H9 (cell line): ENCODE measurements at regions not wholly inside any gene's neighbourhood (a gene's known extent, or its start where the extent isn't known, plus 50 kb on each side); places are given as distances from the start of the nearest gene placed in this dataset.

Experiments
- DNase-seq: peaks from one replicate; pipeline ENCODE4 v3.0.0-alpha.2; 2017
- H2AFZ ChIP-seq: one replicate; pipeline ENCODE4 v1.6.1; 2013; ENCODE audit warnings: mild to moderate bottlenecking, low read length, control low read depth, moderate library complexity
- H2AK5ac ChIP-seq: 2 replicates; pipeline ENCODE4 v1.6.1; 2013; ENCODE audit warnings: low read length, control low read depth, mixed read lengths; ENCODE audit not compliant: insufficient read length
- H2BK120ac ChIP-seq: one replicate; pipeline ENCODE4 v1.6.1; 2013; ENCODE audit warnings: low read depth, mild to moderate bottlenecking, low read length, control low read depth, inconsistent platforms; ENCODE audit not compliant: poor library complexity, severe bottlenecking
- H2BK12ac ChIP-seq: 2 replicates; pipeline ENCODE4 v1.6.1; 2013; ENCODE audit warnings: low read length, control low read depth, mixed read lengths, low read depth; ENCODE audit not compliant: insufficient read length
- H2BK15ac ChIP-seq: 2 replicates; pipeline ENCODE4 v1.6.1; 2013; ENCODE audit warnings: low read depth, low read length, control low read depth
- H2BK20ac ChIP-seq: one replicate; pipeline ENCODE4 v1.6.1; 2013; ENCODE audit warnings: low read depth, mild to moderate bottlenecking, low read length, control low read depth, inconsistent platforms; ENCODE audit not compliant: poor library complexity, severe bottlenecking
- H2BK5ac ChIP-seq: 2 replicates; pipeline ENCODE4 v1.6.1; 2013; ENCODE audit warnings: low read length, control low read depth, mixed read lengths; ENCODE audit not compliant: insufficient read length
- H3K14ac ChIP-seq: 2 replicates; pipeline ENCODE4 v1.6.1; 2013; ENCODE audit warnings: low read length, control low read depth; ENCODE audit not compliant: insufficient read depth
- H3K18ac ChIP-seq: 2 replicates; pipeline ENCODE4 v1.6.1; 2013; ENCODE audit warnings: low read depth, mild to moderate bottlenecking, mixed read lengths, low read length, control low read depth; ENCODE audit not compliant: insufficient read length
- H3K23ac ChIP-seq: 2 replicates; pipeline ENCODE4 v1.6.1; 2013; ENCODE audit warnings: low read length, control low read depth, mixed read lengths, low read depth; ENCODE audit not compliant: insufficient read length
- H3K23me2 ChIP-seq: 2 replicates; pipeline ENCODE4 v1.6.1; 2013; ENCODE audit warnings: low read depth, mild to moderate bottlenecking, mixed read lengths, low read length, control low read depth; ENCODE audit not compliant: insufficient read length, poor library complexity, severe bottlenecking
- H3K27ac ChIP-seq: 2 replicates; pipeline ENCODE4 v1.5.1; 2013; ENCODE audit warnings: low read length, control low read depth, mixed read lengths, low read depth; ENCODE audit not compliant: insufficient read length
- H3K27me3 ChIP-seq: 2 replicates; pipeline ENCODE4 v1.6.1; 2013; ENCODE audit warnings: low read length, control low read depth, inconsistent platforms; ENCODE audit not compliant: insufficient read depth
- H3K4ac ChIP-seq: 2 replicates; pipeline ENCODE4 v1.6.1; 2013; ENCODE audit warnings: low read depth, mild to moderate bottlenecking, control low read depth, inconsistent platforms, low read length, moderate library complexity
- H3K4me1 ChIP-seq: 2 replicates; pipeline ENCODE4 v1.6.1; 2013; ENCODE audit warnings: low read length, control low read depth, inconsistent platforms; ENCODE audit not compliant: insufficient read depth
- H3K4me2 ChIP-seq: 2 replicates; pipeline ENCODE4 v1.6.1; 2013; ENCODE audit warnings: low read length, control low read depth, mixed read lengths; ENCODE audit not compliant: insufficient read length, insufficient read depth
- H3K56ac ChIP-seq: 2 replicates; pipeline ENCODE4 v1.6.1; 2013; ENCODE audit warnings: low read depth, mild to moderate bottlenecking, mixed read lengths, low read length, control low read depth; ENCODE audit not compliant: insufficient read length
- H3K79me1 ChIP-seq: 2 replicates; pipeline ENCODE4 v1.6.1; 2013; ENCODE audit warnings: low read depth, mild to moderate bottlenecking, moderate library complexity, low read length, control low read depth, inconsistent platforms; ENCODE audit not compliant: insufficient read depth, poor library complexity, severe bottlenecking
- H3K79me2 ChIP-seq: 2 replicates; pipeline ENCODE4 v1.6.1; 2013; ENCODE audit warnings: low read length, control low read depth, inconsistent platforms; ENCODE audit not compliant: insufficient read depth
- H3K9ac ChIP-seq: 2 replicates; pipeline ENCODE4 v1.6.1; 2013; ENCODE audit warnings: low read length, control low read depth, mixed read lengths; ENCODE audit not compliant: insufficient read length; ENCODE audit errors: extremely low read depth
- H3K9me3 ChIP-seq: one replicate; pipeline ENCODE4 v1.6.1; 2013; ENCODE audit warnings: low read depth, low read length, inconsistent platforms; ENCODE audit not compliant: control insufficient read depth
- H3T11ph ChIP-seq: one replicate; pipeline ENCODE4 v1.6.1; 2013; ENCODE audit warnings: mild to moderate bottlenecking, low read length, control low read depth, inconsistent platforms
- H4K20me1 ChIP-seq: one replicate; pipeline ENCODE4 v1.6.1; 2013; ENCODE audit not compliant: control insufficient read depth, insufficient read length, insufficient read depth
- H4K5ac ChIP-seq: 2 replicates; pipeline ENCODE4 v1.6.1; 2013; ENCODE audit warnings: low read depth, mild to moderate bottlenecking, mixed read lengths, low read length, control low read depth; ENCODE audit not compliant: insufficient read length
- H4K8ac ChIP-seq: replicated peaks from 2 replicates; pipeline ENCODE4 v1.6.1; 2013; ENCODE audit warnings: low read length, control low read depth, mixed read lengths, low read depth; ENCODE audit not compliant: insufficient read length
- H4K91ac ChIP-seq: 2 replicates; pipeline ENCODE4 v1.6.1; 2013; ENCODE audit warnings: low read depth, mild to moderate bottlenecking, moderate library complexity, mixed read lengths, low read length, control low read depth; ENCODE audit not compliant: insufficient read length
- H3K27ac Mint-ChIP-seq, 3 experiments: 2 replicates in 2 of 3; 3 replicates in 1 of 3; pipeline ENCODE4 v1.8.0; 2020 to 2021; ENCODE audit warnings: mixed read lengths in 3 of 3, mild to moderate bottlenecking in 1 of 3, moderate library complexity in 1 of 3
- H3K27me3 Mint-ChIP-seq: 2 replicates; pipeline ENCODE4 v1.8.0; 2021; ENCODE audit warnings: low read depth, mild to moderate bottlenecking, moderate library complexity, mixed read lengths
- H3K36me3 Mint-ChIP-seq, 3 experiments: 2 replicates in 2 of 3; 3 replicates in 1 of 3; pipeline ENCODE4 v1.8.0; 2020 to 2021; ENCODE audit warnings: low read depth in 3 of 3, mixed read lengths in 3 of 3; ENCODE audit not compliant: insufficient read depth in 1 of 3
- H3K4me1 Mint-ChIP-seq, 2 experiments: 2 replicates each; pipeline ENCODE4 v1.8.0; 2020; ENCODE audit warnings: mixed read lengths in 2 of 2
- H3K4me3 Mint-ChIP-seq, 2 experiments: 2 replicates in 1 of 2; 3 replicates in 1 of 2; pipeline ENCODE4 v1.8.0; 2020 to 2021; ENCODE audit warnings: mild to moderate bottlenecking in 2 of 2, mixed read lengths in 2 of 2, moderate library complexity in 1 of 2
- H3K9me3 Mint-ChIP-seq, 2 experiments: 2 replicates in 1 of 2; 3 replicates in 1 of 2; pipeline ENCODE4 v1.8.0; 2020; ENCODE audit warnings: mild to moderate bottlenecking in 2 of 2, mixed read lengths in 2 of 2, moderate library complexity in 1 of 2
- WGBS: extraction: QIAGEN DNeasy Blood & Tissue Kit; methylation state at CpG from one replicate; pipeline ENCODE4 v1.1.7; 2013; ENCODE audit warnings: missing lambda C conversion rate, low lambda C conversion rate, mixed read lengths; ENCODE audit not compliant: insufficient read length; ENCODE audit errors: extremely low coverage; 5-methylcytosine and 5-hydroxymethylcytosine counted together
- TF ChIP-seq, protein P1 (sequence below): fragments of 200-600 bp; sonication (generic); conservative IDR thresholded peaks from 3 replicates; pipeline ENCODE4 v1.8.0; 2021; ENCODE audit warnings: antibody characterized with exemption, mild to moderate bottlenecking

DNA sequence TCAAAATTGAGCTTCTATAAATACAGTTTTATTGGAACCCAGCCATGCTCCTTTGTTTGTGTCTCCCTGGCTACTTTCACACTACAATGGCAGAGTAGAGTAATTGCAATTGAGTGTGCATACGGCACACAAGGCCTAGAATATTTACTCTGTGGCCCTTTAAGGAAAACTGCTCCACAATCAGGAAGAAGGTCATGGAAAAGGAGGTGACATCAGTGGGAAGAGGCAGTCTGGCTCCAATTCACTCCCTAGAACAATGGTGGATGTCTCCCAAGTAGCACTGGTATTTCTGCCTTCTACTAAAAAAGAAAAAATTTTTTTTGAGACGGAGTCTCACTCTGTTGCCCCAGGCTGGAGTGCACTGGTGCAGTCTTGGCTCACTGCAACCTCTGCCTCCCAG lies 51.3 kb downstream of the KRTAP19-8 start:
- H3K27ac ChIP-seq = no peak overlapping the region
- TF ChIP-seq, protein P1, sequence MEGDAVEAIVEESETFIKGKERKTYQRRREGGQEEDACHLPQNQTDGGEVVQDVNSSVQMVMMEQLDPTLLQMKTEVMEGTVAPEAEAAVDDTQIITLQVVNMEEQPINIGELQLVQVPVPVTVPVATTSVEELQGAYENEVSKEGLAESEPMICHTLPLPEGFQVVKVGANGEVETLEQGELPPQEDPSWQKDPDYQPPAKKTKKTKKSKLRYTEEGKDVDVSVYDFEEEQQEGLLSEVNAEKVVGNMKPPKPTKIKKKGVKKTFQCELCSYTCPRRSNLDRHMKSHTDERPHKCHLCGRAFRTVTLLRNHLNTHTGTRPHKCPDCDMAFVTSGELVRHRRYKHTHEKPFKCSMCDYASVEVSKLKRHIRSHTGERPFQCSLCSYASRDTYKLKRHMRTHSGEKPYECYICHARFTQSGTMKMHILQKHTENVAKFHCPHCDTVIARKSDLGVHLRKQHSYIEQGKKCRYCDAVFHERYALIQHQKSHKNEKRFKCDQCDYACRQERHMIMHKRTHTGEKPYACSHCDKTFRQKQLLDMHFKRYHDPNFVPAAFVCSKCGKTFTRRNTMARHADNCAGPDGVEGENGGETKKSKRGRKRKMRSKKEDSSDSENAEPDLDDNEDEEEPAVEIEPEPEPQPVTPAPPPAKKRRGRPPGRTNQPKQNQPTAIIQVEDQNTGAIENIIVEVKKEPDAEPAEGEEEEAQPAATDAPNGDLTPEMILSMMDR = no peak
- H2BK20ac ChIP-seq = no peak overlapping the region
- no peak overlapping the region for H2BK120ac ChIP-seq
- H3K56ac ChIP-seq = no peak overlapping the region
- no peaks in the 10 kb centered on the region for H3K23me2 ChIP-seq
- H2AK5ac ChIP-seq = no peak overlapping the region
- no peaks in the 10 kb centered on the region for H4K20me1 ChIP-seq
- H3K9ac ChIP-seq = no peak overlapping the region
- no peak overlapping the region for H3K14ac ChIP-seq
- H3T11ph ChIP-seq = no peak overlapping the region
- no peaks in the 10 kb centered on the region for H3K79me1 ChIP-seq
- no peak for DNase-seq
- no peak overlapping the region for H2BK15ac ChIP-seq
- H2BK12ac ChIP-seq = no peak overlapping the region
- H3K79me2 ChIP-seq = no peaks in the 10 kb centered on the region
- no peak overlapping the region for H3K27ac Mint-ChIP-seq
- H3K36me3 Mint-ChIP-seq = no peaks in the 10 kb centered on the region
- H2BK5ac ChIP-seq = no peak overlapping the region
- no peak overlapping the region for H3K23ac ChIP-seq
- no peak overlapping the region for H3K4ac ChIP-seq
- no peak overlapping the region for H4K5ac ChIP-seq
- H3K9me3 Mint-ChIP-seq = no peaks in the 10 kb centered on the region
- WGBS = no CpG with 5 or more reads among the region's 2 CpGs
- no peak overlapping the region for H4K8ac ChIP-seq
- no peak overlapping the region for H2AFZ ChIP-seq
- no peak overlapping the region for H3K4me3 Mint-ChIP-seq
- H3K4me1 ChIP-seq = no peaks in the 10 kb centered on the region
- H4K91ac ChIP-seq = no peak overlapping the region
- H3K18ac ChIP-seq = no peak overlapping the region
- H3K4me1 Mint-ChIP-seq = peaks cover 2 to 3% of the 10 kb centered on the region in 2 experiments; a peak in 2 of 4 replicates
- no peak overlapping the region for H3K4me2 ChIP-seq
- H3K9me3 ChIP-seq = no peaks in the 10 kb centered on the region
- H3K27me3 ChIP-seq = no peaks in the 10 kb centered on the region
- H3K27me3 Mint-ChIP-seq = no peaks in the 10 kb centered on the region
